GM23338 (cell line): ENCODE measurements at regions not wholly inside any gene's neighbourhood (a gene's known extent, or its start where the extent isn't known, plus 50 kb on each side); places are given as distances from the start of the nearest gene placed in this dataset.

Experiments used
- CREB1 ChIP-seq: fragments of 250-450 bp; sonication (Bioruptor Pico); IDR thresholded peaks from 2 replicates; pipeline ENCODE4 v1.5.0; 2020; ENCODE audit warnings: low read depth, mild to moderate bottlenecking, moderate library complexity
- EZH2 ChIP-seq: fragments of 200-600 bp; sonication (generic); IDR thresholded peaks from one replicate; pipeline ENCODE4 v1.8.0; 2017; ENCODE audit warnings: antibody characterized with exemption, mild to moderate bottlenecking, low read depth; ENCODE audit not compliant: unreplicated experiment
- EZH2phosphoT487 ChIP-seq: fragments of 200-600 bp; sonication (generic); IDR thresholded peaks from one replicate; pipeline ENCODE4 v1.8.1; 2018; ENCODE audit warnings: antibody characterized with exemption; ENCODE audit not compliant: unreplicated experiment
- JUNB ChIP-seq: IDR thresholded peaks from one replicate; pipeline ENCODE4 v1.6.1; 2016; ENCODE audit warnings: antibody characterized with exemption; ENCODE audit not compliant: unreplicated experiment
- NANOG ChIP-seq: IDR thresholded peaks from 2 replicates; pipeline ENCODE4 v1.6.1; 2016; ENCODE audit warnings: antibody characterized with exemption, borderline replicate concordance
- POLR2AphosphoS5 ChIP-seq: IDR thresholded peaks from 2 replicates; pipeline ENCODE4 v1.6.1; 2016; ENCODE audit warnings: antibody characterized with exemption, low read depth
- STAT1 ChIP-seq: IDR thresholded peaks from one replicate; pipeline ENCODE4 v1.6.1; 2016; ENCODE audit warnings: antibody characterized with exemption; ENCODE audit not compliant: unreplicated experiment
- ZNF114 ChIP-seq: fragments of 250-450 bp; sonication (Bioruptor Pico); IDR thresholded peaks from 2 replicates; pipeline ENCODE4 v1.5.0; 2020; ENCODE audit warnings: mild to moderate bottlenecking, moderate library complexity
- ZNF331 ChIP-seq: fragments of 250-450 bp; sonication (Bioruptor Pico); IDR thresholded peaks from 2 replicates; pipeline ENCODE4 v1.5.0; 2020; ENCODE audit warnings: low read depth, mild to moderate bottlenecking, moderate library complexity
- TF ChIP-seq, protein P1 (sequence below), 2 experiments: fragments of 200-600 bp in 1 of 2; sonication (generic) in 1 of 2; conservative IDR thresholded peaks; 2 replicates each; pipeline versions ENCODE4 v1.5.1 to v1.6.1; 2016 to 2017; ENCODE audit warnings: antibody characterized with exemption in 2 of 2, low read depth in 2 of 2, mild to moderate bottlenecking in 2 of 2, moderate library complexity in 1 of 2
- TF ChIP-seq, protein P2 (sequence below): IDR thresholded peaks from one replicate; pipeline ENCODE4 v1.6.1; 2018; ENCODE audit warnings: antibody characterized with exemption; ENCODE audit not compliant: unreplicated experiment
- TF ChIP-seq, protein P3 (sequence below): IDR thresholded peaks from 2 replicates; pipeline ENCODE4 v1.6.1; 2016; ENCODE audit warnings: antibody characterized with exemption
- TF ChIP-seq, protein P4 (sequence below): fragments of 250-450 bp; sonication (Bioruptor Pico); IDR thresholded peaks from 2 replicates; pipeline ENCODE4 v1.5.0; 2020; ENCODE audit warnings: mild to moderate bottlenecking, moderate library complexity

DNA sequence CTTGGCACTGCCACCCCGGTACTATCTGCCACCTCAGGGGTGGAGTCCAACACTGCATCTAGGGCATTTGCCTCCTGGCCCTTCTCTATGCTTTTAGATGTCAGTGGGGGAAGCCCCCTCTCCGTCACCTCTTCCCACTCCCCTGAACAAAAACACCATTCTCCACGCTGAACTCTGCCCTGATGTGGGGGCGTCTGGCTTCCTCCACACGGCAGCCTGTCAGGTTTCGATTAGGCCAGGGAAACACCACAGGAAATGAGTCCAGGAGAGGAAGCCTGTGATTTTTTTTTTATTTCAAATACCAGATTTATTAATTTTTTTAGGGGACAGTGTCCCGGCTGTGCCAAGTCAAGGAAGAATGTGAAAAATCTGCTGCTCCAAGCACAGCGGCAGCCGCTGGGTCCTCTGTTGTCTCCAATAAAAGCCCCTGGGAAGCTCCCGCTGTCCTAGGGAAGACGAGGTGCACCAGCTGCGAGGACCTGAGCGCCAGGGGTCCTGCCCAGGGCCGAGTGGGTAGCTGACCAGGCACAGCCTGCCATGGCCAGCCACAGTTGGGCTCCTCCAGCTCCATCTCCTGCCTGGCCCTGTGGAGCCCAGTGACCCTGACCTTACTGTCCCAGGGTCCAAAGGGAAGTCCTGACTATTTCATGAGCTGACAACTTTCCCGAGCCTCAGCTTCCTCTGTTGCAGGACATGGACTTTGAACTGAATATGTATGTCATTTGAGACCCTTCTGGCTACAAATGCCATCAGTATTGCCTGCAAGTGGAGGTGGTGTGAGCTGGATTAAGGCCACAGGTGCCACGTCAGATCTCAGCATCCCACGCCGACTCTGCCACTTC lies 336.7 kb downstream of the FOXL1 start:
- TF ChIP-seq, protein P1, sequence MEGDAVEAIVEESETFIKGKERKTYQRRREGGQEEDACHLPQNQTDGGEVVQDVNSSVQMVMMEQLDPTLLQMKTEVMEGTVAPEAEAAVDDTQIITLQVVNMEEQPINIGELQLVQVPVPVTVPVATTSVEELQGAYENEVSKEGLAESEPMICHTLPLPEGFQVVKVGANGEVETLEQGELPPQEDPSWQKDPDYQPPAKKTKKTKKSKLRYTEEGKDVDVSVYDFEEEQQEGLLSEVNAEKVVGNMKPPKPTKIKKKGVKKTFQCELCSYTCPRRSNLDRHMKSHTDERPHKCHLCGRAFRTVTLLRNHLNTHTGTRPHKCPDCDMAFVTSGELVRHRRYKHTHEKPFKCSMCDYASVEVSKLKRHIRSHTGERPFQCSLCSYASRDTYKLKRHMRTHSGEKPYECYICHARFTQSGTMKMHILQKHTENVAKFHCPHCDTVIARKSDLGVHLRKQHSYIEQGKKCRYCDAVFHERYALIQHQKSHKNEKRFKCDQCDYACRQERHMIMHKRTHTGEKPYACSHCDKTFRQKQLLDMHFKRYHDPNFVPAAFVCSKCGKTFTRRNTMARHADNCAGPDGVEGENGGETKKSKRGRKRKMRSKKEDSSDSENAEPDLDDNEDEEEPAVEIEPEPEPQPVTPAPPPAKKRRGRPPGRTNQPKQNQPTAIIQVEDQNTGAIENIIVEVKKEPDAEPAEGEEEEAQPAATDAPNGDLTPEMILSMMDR (conservative IDR thresholded peaks at IDR 0.05; ENCODE audit: low read depth in 2 of 2): no peak
- TF ChIP-seq CREB1 (CRISPR knock-in tag) (no peak), EZH2 (no peak), EZH2phosphoT487 (no peak), POLR2AphosphoS5 (no peak), STAT1 (no peak), JUNB (no peak), NANOG (no peak), ZNF331 (no peak), ZNF114 (no peak)
- TF ChIP-seq, protein P2, sequence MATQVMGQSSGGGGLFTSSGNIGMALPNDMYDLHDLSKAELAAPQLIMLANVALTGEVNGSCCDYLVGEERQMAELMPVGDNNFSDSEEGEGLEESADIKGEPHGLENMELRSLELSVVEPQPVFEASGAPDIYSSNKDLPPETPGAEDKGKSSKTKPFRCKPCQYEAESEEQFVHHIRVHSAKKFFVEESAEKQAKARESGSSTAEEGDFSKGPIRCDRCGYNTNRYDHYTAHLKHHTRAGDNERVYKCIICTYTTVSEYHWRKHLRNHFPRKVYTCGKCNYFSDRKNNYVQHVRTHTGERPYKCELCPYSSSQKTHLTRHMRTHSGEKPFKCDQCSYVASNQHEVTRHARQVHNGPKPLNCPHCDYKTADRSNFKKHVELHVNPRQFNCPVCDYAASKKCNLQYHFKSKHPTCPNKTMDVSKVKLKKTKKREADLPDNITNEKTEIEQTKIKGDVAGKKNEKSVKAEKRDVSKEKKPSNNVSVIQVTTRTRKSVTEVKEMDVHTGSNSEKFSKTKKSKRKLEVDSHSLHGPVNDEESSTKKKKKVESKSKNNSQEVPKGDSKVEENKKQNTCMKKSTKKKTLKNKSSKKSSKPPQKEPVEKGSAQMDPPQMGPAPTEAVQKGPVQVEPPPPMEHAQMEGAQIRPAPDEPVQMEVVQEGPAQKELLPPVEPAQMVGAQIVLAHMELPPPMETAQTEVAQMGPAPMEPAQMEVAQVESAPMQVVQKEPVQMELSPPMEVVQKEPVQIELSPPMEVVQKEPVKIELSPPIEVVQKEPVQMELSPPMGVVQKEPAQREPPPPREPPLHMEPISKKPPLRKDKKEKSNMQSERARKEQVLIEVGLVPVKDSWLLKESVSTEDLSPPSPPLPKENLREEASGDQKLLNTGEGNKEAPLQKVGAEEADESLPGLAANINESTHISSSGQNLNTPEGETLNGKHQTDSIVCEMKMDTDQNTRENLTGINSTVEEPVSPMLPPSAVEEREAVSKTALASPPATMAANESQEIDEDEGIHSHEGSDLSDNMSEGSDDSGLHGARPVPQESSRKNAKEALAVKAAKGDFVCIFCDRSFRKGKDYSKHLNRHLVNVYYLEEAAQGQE: no peak
- TF ChIP-seq, protein P3, sequence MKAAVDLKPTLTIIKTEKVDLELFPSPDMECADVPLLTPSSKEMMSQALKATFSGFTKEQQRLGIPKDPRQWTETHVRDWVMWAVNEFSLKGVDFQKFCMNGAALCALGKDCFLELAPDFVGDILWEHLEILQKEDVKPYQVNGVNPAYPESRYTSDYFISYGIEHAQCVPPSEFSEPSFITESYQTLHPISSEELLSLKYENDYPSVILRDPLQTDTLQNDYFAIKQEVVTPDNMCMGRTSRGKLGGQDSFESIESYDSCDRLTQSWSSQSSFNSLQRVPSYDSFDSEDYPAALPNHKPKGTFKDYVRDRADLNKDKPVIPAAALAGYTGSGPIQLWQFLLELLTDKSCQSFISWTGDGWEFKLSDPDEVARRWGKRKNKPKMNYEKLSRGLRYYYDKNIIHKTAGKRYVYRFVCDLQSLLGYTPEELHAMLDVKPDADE: no peak
- TF ChIP-seq, protein P4, sequence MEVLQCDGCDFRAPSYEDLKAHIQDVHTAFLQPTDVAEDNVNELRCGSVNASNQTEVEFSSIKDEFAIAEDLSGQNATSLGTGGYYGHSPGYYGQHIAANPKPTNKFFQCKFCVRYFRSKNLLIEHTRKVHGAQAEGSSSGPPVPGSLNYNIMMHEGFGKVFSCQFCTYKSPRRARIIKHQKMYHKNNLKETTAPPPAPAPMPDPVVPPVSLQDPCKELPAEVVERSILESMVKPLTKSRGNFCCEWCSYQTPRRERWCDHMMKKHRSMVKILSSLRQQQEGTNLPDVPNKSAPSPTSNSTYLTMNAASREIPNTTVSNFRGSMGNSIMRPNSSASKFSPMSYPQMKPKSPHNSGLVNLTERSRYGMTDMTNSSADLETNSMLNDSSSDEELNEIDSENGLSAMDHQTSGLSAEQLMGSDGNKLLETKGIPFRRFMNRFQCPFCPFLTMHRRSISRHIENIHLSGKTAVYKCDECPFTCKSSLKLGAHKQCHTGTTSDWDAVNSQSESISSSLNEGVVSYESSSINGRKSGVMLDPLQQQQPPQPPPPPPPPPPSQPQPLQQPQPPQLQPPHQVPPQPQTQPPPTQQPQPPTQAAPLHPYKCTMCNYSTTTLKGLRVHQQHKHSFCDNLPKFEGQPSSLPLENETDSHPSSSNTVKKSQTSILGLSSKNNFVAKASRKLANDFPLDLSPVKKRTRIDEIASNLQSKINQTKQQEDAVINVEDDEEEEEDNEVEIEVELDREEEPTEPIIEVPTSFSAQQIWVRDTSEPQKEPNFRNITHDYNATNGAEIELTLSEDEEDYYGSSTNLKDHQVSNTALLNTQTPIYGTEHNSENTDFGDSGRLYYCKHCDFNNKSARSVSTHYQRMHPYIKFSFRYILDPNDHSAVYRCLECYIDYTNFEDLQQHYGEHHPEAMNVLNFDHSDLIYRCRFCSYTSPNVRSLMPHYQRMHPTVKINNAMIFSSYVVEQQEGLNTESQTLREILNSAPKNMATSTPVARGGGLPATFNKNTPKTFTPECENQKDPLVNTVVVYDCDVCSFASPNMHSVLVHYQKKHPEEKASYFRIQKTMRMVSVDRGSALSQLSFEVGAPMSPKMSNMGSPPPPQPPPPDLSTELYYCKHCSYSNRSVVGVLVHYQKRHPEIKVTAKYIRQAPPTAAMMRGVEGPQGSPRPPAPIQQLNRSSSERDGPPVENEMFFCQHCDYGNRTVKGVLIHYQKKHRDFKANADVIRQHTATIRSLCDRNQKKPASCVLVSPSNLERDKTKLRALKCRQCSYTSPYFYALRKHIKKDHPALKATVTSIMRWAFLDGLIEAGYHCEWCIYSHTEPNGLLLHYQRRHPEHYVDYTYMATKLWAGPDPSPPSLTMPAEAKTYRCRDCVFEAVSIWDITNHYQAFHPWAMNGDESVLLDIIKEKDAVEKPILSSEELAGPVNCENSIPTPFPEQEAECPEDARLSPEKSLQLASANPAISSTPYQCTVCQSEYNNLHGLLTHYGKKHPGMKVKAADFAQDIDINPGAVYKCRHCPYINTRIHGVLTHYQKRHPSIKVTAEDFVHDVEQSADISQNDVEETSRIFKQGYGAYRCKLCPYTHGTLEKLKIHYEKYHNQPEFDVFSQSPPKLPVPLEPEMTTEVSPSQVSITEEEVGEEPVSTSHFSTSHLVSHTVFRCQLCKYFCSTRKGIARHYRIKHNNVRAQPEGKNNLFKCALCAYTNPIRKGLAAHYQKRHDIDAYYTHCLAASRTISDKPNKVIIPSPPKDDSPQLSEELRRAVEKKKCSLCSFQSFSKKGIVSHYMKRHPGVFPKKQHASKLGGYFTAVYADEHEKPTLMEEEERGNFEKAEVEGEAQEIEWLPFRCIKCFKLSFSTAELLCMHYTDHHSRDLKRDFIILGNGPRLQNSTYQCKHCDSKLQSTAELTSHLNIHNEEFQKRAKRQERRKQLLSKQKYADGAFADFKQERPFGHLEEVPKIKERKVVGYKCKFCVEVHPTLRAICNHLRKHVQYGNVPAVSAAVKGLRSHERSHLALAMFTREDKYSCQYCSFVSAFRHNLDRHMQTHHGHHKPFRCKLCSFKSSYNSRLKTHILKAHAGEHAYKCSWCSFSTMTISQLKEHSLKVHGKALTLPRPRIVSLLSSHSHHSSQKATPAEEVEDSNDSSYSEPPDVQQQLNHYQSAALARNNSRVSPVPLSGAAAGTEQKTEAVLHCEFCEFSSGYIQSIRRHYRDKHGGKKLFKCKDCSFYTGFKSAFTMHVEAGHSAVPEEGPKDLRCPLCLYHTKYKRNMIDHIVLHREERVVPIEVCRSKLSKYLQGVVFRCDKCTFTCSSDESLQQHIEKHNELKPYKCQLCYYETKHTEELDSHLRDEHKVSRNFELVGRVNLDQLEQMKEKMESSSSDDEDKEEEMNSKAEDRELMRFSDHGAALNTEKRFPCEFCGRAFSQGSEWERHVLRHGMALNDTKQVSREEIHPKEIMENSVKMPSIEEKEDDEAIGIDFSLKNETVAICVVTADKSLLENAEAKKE: no peak
